Peyer's patch (tissue), 4 donors: ENCODE measurements at regions not wholly inside any gene's neighbourhood (a gene's known extent, or its start where the extent isn't known, plus 50 kb on each side); places are given as distances from the start of the nearest gene placed in this dataset.

Experiments
- CTCF ChIP-seq, 6 experiments: fragments of 450-650 bp in 4 of 6; fragments of 200-600 bp in 2 of 6; sonication (generic) in 1 of 6; IDR thresholded peaks; one replicate each; pipeline ENCODE4 v1.5.1; 2017 to 2019; ENCODE audit warnings: antibody characterized with exemption in 6 of 6, mild to moderate bottlenecking in 3 of 6, moderate library complexity in 1 of 6
- POLR2A ChIP-seq, 2 donors: fragments of 450-650 bp; IDR thresholded peaks; one replicate each; pipeline ENCODE4 v1.5.1; 2017; ENCODE audit warnings: antibody characterized with exemption in 2 of 2, mild to moderate bottlenecking in 2 of 2, moderate library complexity in 2 of 2

- TF ChIP-seq POLR2A (IDR thresholded peaks at IDR 0.05) (no peak), CTCF (IDR thresholded peaks at IDR 0.05) (no peak)
Observed at GRCh38 chr14:106390401-106390800, 864.0 kb downstream of the TMEM121 start.
